ENCODE measurements at regions not wholly inside any gene's neighbourhood (a gene's known extent, or its start where the extent isn't known, plus 50 kb on each side); places are given as distances from the start of the nearest gene placed in this dataset.

GRCh38 chr6:56714273-56714672 is 71.6 kb upstream of the DST start:
- H3K4me3 ChIP-seq (ENCODE audit: low read depth, low read length): no peak overlapping the region
- TF ChIP-seq, protein P1, sequence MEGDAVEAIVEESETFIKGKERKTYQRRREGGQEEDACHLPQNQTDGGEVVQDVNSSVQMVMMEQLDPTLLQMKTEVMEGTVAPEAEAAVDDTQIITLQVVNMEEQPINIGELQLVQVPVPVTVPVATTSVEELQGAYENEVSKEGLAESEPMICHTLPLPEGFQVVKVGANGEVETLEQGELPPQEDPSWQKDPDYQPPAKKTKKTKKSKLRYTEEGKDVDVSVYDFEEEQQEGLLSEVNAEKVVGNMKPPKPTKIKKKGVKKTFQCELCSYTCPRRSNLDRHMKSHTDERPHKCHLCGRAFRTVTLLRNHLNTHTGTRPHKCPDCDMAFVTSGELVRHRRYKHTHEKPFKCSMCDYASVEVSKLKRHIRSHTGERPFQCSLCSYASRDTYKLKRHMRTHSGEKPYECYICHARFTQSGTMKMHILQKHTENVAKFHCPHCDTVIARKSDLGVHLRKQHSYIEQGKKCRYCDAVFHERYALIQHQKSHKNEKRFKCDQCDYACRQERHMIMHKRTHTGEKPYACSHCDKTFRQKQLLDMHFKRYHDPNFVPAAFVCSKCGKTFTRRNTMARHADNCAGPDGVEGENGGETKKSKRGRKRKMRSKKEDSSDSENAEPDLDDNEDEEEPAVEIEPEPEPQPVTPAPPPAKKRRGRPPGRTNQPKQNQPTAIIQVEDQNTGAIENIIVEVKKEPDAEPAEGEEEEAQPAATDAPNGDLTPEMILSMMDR (IDR thresholded peaks at IDR 0.05; ENCODE audit: borderline replicate concordance, insufficient read depth, low read depth, low read length): no peak

GRCh38 chr6:56713254-56713672 is 70.6 kb upstream of the DST start:
- H3K4me3 ChIP-seq (ENCODE audit: low read depth, low read length): no peak overlapping the region
- TF ChIP-seq, protein P1 (IDR thresholded peaks at IDR 0.05; ENCODE audit: borderline replicate concordance, insufficient read depth, low read depth, low read length): no peak

- TF ChIP-seq, protein P1 (IDR thresholded peaks at IDR 0.05; ENCODE audit: borderline replicate concordance, insufficient read depth, low read depth, low read length): no peak
- H3K4me3 ChIP-seq (ENCODE audit: low read depth, low read length): no peak overlapping the region
Measured at GRCh38 chr6:56710967-56711366, 68.3 kb upstream of the DST start.

DNA sequence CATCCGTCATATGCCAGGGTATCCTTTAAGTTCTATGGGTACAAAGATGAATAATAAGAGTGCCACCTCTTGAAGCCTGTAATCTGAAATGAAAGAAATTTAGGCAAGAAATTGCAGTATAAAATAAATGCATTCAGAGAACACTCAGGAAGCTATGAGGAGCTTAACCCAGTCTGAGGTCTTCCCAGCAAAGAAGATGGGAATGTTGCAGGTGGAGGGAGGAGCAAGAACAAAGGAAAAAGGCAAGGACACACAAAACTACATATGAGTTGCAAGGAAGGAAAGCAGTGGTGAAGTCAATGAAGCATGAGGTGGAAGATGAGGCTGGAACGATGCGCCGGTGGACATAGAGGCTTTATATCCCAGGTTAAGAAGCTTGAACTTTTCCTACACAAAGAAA is 67.0 kb upstream of the DST start:
- H3K4me3 ChIP-seq (ENCODE audit: low read depth, low read length): no peak overlapping the region
- TF ChIP-seq, protein P1 (IDR thresholded peaks at IDR 0.05; ENCODE audit: borderline replicate concordance, insufficient read depth, low read depth, low read length): no peak

GRCh38 chr6:56708810-56709597 is 66.3 kb upstream of the DST start:
- TF ChIP-seq, protein P1 (IDR thresholded peaks at IDR 0.05; ENCODE audit: borderline replicate concordance, insufficient read depth, low read depth, low read length): no peak
- H3K4me3 ChIP-seq (ENCODE audit: low read depth, low read length): no peak overlapping the region

- TF ChIP-seq, protein P1 (IDR thresholded peaks at IDR 0.05; ENCODE audit: borderline replicate concordance, insufficient read depth, low read depth, low read length): no peak
- H3K4me3 ChIP-seq (ENCODE audit: low read depth, low read length): no peak overlapping the region
Measured at GRCh38 chr6:56706981-56707726, 64.5 kb upstream of the DST start.

Measured in GM12875 (cell line).